ENCODE measurements at regions not wholly inside any gene's neighbourhood (a gene's known extent, or its start where the extent isn't known, plus 50 kb on each side); places are given as distances from the start of the nearest gene placed in this dataset.

DNA sequence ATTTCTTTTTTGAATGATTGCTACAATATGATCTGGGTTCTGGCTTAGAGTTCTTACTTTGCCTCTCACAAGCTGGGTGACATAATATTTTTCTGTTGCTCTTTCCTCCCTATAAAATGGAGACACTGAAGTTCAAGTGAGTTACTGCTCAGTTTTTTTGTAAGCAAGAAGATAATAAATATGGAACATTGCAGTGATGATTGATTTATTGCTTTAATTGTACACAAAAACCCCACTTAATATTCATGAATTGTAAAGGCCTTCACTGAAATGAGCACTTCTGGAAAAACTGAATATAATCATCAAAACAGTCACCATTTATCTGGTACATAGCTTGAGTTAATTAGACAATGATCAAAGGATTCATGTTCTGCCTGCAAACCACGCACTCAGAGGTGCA, 71.8 kb upstream of the NAP1L1 start:
- Mint-ChIP-seq H3K27me3 (ENCODE audit: insufficient read depth) (no peaks in the 10 kb centered on the region), H3K4me1 (peaks cover 2% of the 10 kb centered on the region), H3K4me3 (no peak overlapping the region), H3K27ac (no peak overlapping the region), H3K36me3 (ENCODE audit: low read depth) (no peaks in the 10 kb centered on the region), H3K9me3 (no peaks in the 10 kb centered on the region)
- TF ChIP-seq, protein P1, sequence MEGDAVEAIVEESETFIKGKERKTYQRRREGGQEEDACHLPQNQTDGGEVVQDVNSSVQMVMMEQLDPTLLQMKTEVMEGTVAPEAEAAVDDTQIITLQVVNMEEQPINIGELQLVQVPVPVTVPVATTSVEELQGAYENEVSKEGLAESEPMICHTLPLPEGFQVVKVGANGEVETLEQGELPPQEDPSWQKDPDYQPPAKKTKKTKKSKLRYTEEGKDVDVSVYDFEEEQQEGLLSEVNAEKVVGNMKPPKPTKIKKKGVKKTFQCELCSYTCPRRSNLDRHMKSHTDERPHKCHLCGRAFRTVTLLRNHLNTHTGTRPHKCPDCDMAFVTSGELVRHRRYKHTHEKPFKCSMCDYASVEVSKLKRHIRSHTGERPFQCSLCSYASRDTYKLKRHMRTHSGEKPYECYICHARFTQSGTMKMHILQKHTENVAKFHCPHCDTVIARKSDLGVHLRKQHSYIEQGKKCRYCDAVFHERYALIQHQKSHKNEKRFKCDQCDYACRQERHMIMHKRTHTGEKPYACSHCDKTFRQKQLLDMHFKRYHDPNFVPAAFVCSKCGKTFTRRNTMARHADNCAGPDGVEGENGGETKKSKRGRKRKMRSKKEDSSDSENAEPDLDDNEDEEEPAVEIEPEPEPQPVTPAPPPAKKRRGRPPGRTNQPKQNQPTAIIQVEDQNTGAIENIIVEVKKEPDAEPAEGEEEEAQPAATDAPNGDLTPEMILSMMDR (conservative IDR thresholded peaks at IDR 0.05), result no peak
- no peak overlapping the region for H3K27ac ChIP-seq (ENCODE audit: low read depth, low read length)
- WGBS, 2 experiments (ENCODE audit: insufficient coverage in 1 of 2, insufficient read length in 1 of 2), result 94% methylated on average over 1 of the region's 1 CpG; no CpG with 5 or more reads in 1 of the 2 experiments
- H3K36me3 ChIP-seq (ENCODE audit: control insufficient read depth, insufficient read depth, low read length), result no peaks in the 10 kb centered on the region
- no peak overlapping the region for H3K4me3 ChIP-seq (ENCODE audit: low read length)
- H3K9ac ChIP-seq (ENCODE audit: extremely low read depth, low read length, poor library complexity, severe bottlenecking), result no peak overlapping the region
- no peak for DNase-seq
- no peaks in the 10 kb centered on the region for H3K4me1 ChIP-seq (ENCODE audit: control insufficient read depth, insufficient read depth, low read length)
- no peaks in the 10 kb centered on the region for H3K9me3 ChIP-seq (ENCODE audit: control insufficient read depth, low read length)
- H3K27me3 ChIP-seq (ENCODE audit: control insufficient read depth, insufficient read depth, low read length, poor library complexity, severe bottlenecking), result no peaks in the 10 kb centered on the region

GRCh38 chr12:76155157-76155670, 70.7 kb upstream of the NAP1L1 start:
- no peak overlapping the region for H3K4me3 ChIP-seq (ENCODE audit: low read length)
- WGBS, 2 experiments (ENCODE audit: insufficient coverage in 1 of 2, insufficient read length in 1 of 2), result 94% methylated on average over 2 of the region's 2 CpGs; no CpG with 5 or more reads in 1 of the 2 experiments
- Mint-ChIP-seq H3K27ac (no peak overlapping the region), H3K9me3 (no peaks in the 10 kb centered on the region), H3K4me3 (no peak overlapping the region), H3K27me3 (ENCODE audit: insufficient read depth) (no peaks in the 10 kb centered on the region), H3K4me1 (peaks cover 2% of the 10 kb centered on the region), H3K36me3 (ENCODE audit: low read depth) (no peaks in the 10 kb centered on the region)
- no peak overlapping the region for H3K27ac ChIP-seq (ENCODE audit: low read depth, low read length)
- no peaks in the 10 kb centered on the region for H3K36me3 ChIP-seq (ENCODE audit: control insufficient read depth, insufficient read depth, low read length)
- H3K4me1 ChIP-seq (ENCODE audit: control insufficient read depth, insufficient read depth, low read length), result no peaks in the 10 kb centered on the region
- no peak for DNase-seq
- H3K27me3 ChIP-seq (ENCODE audit: control insufficient read depth, insufficient read depth, low read length, poor library complexity, severe bottlenecking), result no peaks in the 10 kb centered on the region
- TF ChIP-seq, protein P1 (conservative IDR thresholded peaks at IDR 0.05), result no peak
- H3K9me3 ChIP-seq (ENCODE audit: control insufficient read depth, low read length), result no peaks in the 10 kb centered on the region
- no peak overlapping the region for H3K9ac ChIP-seq (ENCODE audit: extremely low read depth, low read length, poor library complexity, severe bottlenecking)

- Mint-ChIP-seq H3K9me3 (no peaks in the 10 kb centered on the region), H3K4me1 (peaks cover 1% of the 10 kb centered on the region), H3K36me3 (ENCODE audit: low read depth) (no peaks in the 10 kb centered on the region), H3K27ac (no peak overlapping the region), H3K27me3 (ENCODE audit: insufficient read depth) (no peaks in the 10 kb centered on the region), H3K4me3 (no peak overlapping the region)
- WGBS, 2 experiments (ENCODE audit: insufficient coverage in 1 of 2, insufficient read length in 1 of 2), result 90% methylated on average over 3 of the region's 3 CpGs; no CpG with 5 or more reads in 1 of the 2 experiments
- Histone ChIP-seq H3K27ac (ENCODE audit: low read depth, low read length) (no peak overlapping the region), H3K36me3 (ENCODE audit: control insufficient read depth, insufficient read depth, low read length) (no peaks in the 10 kb centered on the region), H3K27me3 (ENCODE audit: control insufficient read depth, insufficient read depth, low read length, poor library complexity, severe bottlenecking) (no peaks in the 10 kb centered on the region), H3K4me3 (ENCODE audit: low read length) (no peak overlapping the region), H3K9me3 (ENCODE audit: control insufficient read depth, low read length) (no peaks in the 10 kb centered on the region), H3K4me1 (ENCODE audit: control insufficient read depth, insufficient read depth, low read length) (no peaks in the 10 kb centered on the region), H3K9ac (ENCODE audit: extremely low read depth, low read length, poor library complexity, severe bottlenecking) (no peak overlapping the region)
- DNase-seq, result no peak
- TF ChIP-seq, protein P1 (conservative IDR thresholded peaks at IDR 0.05), result no peak
Measured at GRCh38 chr12:76153616-76154015, 69.1 kb upstream of the NAP1L1 start.

Measured in endodermal cell (in vitro differentiated cells).